ENCODE measurements at regions not wholly inside any gene's neighbourhood (a gene's known extent, or its start where the extent isn't known, plus 50 kb on each side); places are given as distances from the start of the nearest gene placed in this dataset.

GRCh38 chr13:44015118-44015517 lies 135.4 kb downstream of the LACC1 start (continued):
- TF ChIP-seq RB1 (IDR thresholded peaks at IDR 0.05; ENCODE audit: borderline replicate concordance), result no peak
- no peak for TF ChIP-seq SPI1 (IDR thresholded peaks at IDR 0.05; ENCODE audit: borderline replicate concordance, insufficient read depth, low read depth, low read length)
- TF ChIP-seq MAX (IDR thresholded peaks at IDR 0.05; ENCODE audit: low read depth, low read length), result no peak
- no peak for TF ChIP-seq HDGF (IDR thresholded peaks at IDR 0.05)

GRCh38 chr13:44015811-44016210 lies 136.1 kb downstream of the LACC1 start:
- RAD21 ChIA-PET (ENCODE audit: unreplicated experiment), result no interaction called here
- in situ Hi-C loops (cut with MboI), result no loop called here
- WGBS (ENCODE audit: insufficient coverage, insufficient replicate concordance, low lambda C conversion rate, missing lambda C conversion rate), result 39% methylated on average over 6 of the region's 6 CpGs
- no TSS peak for BruUV-seq (replicated peaks)
- Histone ChIP-seq H3K27me3 (replicated peaks in 1 of 2; ENCODE audit: control insufficient read depth in 2 of 2, insufficient read depth in 2 of 2, low read length in 1 of 2) (peaks cover 0 to 5% of the 10 kb centered on the region in 2 experiments; a peak in 2 of 4 replicates), H3K79me2 (ENCODE audit: control insufficient read depth, insufficient read depth, low read length) (no peaks in the 10 kb centered on the region), H3K9me3 (replicated peaks; ENCODE audit: control insufficient read depth, insufficient read depth, low read length) (no peaks in the 10 kb centered on the region), H3K27ac (ENCODE audit: control insufficient read depth, insufficient read depth) (no peak overlapping the region), H2AFZ (ENCODE audit: control insufficient read depth, low read depth, low read length) (no peak overlapping the region), H3K9ac (ENCODE audit: control insufficient read depth, insufficient read depth, low read length) (no peak overlapping the region), H4K20me1 (ENCODE audit: control insufficient read depth, insufficient read depth) (no peaks in the 10 kb centered on the region), H3K4me2 (ENCODE audit: control insufficient read depth, insufficient read depth) (no peak overlapping the region), H3K36me3 (ENCODE audit: control insufficient read depth in 2 of 2, insufficient read depth in 2 of 2, low read length in 1 of 2) (no peaks in the 10 kb centered on the region), H3K4me1 (ENCODE audit: control insufficient read depth, insufficient read depth, low read length) (no peaks in the 10 kb centered on the region), H3K4me3 (no peak overlapping the region)
- DNase-seq (ENCODE audit: low read depth, low spot score) (no peak), ATAC-seq (no peak), FAIRE-seq (no peak)
- SMC1A ChIA-PET (ENCODE audit: uncharacterized antibody, unreplicated experiment), result no interaction called here
- intact Hi-C loops (cut with micrococcal nuclease; ENCODE audit: unreplicated experiment), result no loop called here
- POLR2A ChIA-PET, result no interaction called here
- TF ChIP-seq ZZZ3 (IDR thresholded peaks at IDR 0.05; ENCODE audit: control insufficient read depth, insufficient read length, low read depth) (no peak), RELA (IDR thresholded peaks at IDR 0.05; ENCODE audit: borderline replicate concordance, partially characterized antibody) (no peak), POLR2A (IDR thresholded peaks at IDR 0.05; ENCODE audit: low read depth, low read length) (no peak), TARDBP (IDR thresholded peaks at IDR 0.05; ENCODE audit: borderline replicate concordance) (no peak), SKIL (IDR thresholded peaks at IDR 0.05; ENCODE audit: low read depth, poor library complexity, severe bottlenecking) (no peak), RUNX3 (IDR thresholded peaks at IDR 0.05; ENCODE audit: low read length) (no peak), RAD21 (IDR thresholded peaks at IDR 0.05; ENCODE audit: insufficient read depth, low read depth, low read length) (no peak), ATF7 (IDR thresholded peaks at IDR 0.05; ENCODE audit: low read depth) (no peak), RB1 (IDR thresholded peaks at IDR 0.05; ENCODE audit: borderline replicate concordance) (no peak), ETV6 (conservative IDR thresholded peaks at IDR 0.05 in 1 of 2, IDR thresholded peaks at IDR 0.05 in 1 of 2; ENCODE audit: borderline replicate concordance in 1 of 2, low read depth in 1 of 2) (no peak)
- CTCF ChIA-PET, result no interaction called here

Measured in GM12878 (cell line).